Aorta (tissue), 5 donors: ENCODE measurements at regions not wholly inside any gene's neighbourhood (a gene's known extent, or its start where the extent isn't known, plus 50 kb on each side); places are given as distances from the start of the nearest gene placed in this dataset.
"Not testable (repeated sequence)": the region's sequence is repeated elsewhere in the genome, so short reads cannot be mapped to it uniquely, and the experiment has no call there.

Experiments
- ATAC-seq: fragments of 200-7000 bp; cut with Tn5 transposase; one replicate; pipeline ENCODE4 v1.9.1; 2022; ENCODE audit warnings: moderate library complexity; ENCODE audit not compliant: low FRiP score
- DNase-seq, 2 donors: peaks; one replicate each; pipeline ENCODE4 v3.0.0-alpha.2; 2020
- H3K27ac ChIP-seq, 2 donors: one replicate each; pipeline ENCODE4 v1.5.1; 2013; ENCODE audit warnings: low read length in 2 of 2, mild to moderate bottlenecking in 2 of 2, moderate library complexity in 2 of 2, control low read depth in 1 of 2, inconsistent platforms in 1 of 2, low read depth in 1 of 2
- H3K27me3 ChIP-seq, 2 donors: one replicate each; pipeline ENCODE4 v1.6.1; 2013; ENCODE audit warnings: control low read depth in 1 of 2, low read length in 1 of 2, mild to moderate bottlenecking in 1 of 2, moderate library complexity in 1 of 2; ENCODE audit not compliant: insufficient read depth in 2 of 2, control insufficient read depth in 1 of 2
- H3K36me3 ChIP-seq, 2 donors: one replicate each; pipeline ENCODE4 v1.6.1; 2013; ENCODE audit warnings: control low read depth in 1 of 2, low read length in 1 of 2, mild to moderate bottlenecking in 1 of 2; ENCODE audit not compliant: insufficient read depth in 2 of 2, control insufficient read depth in 1 of 2
- H3K4me1 ChIP-seq, 2 donors: one replicate each; pipeline ENCODE4 v1.6.1; 2013; ENCODE audit warnings: low read length in 2 of 2, control low read depth in 1 of 2, mild to moderate bottlenecking in 1 of 2, moderate library complexity in 1 of 2; ENCODE audit not compliant: insufficient read depth in 2 of 2, control insufficient read depth in 1 of 2
- H3K4me3 ChIP-seq, 2 donors: one replicate each; pipeline ENCODE4 v1.5.1; 2013; ENCODE audit warnings: low read length in 2 of 2, control low read depth in 1 of 2, mild to moderate bottlenecking in 1 of 2
- H3K9me3 ChIP-seq: one replicate; pipeline ENCODE4 v1.6.1; 2013; ENCODE audit warnings: mild to moderate bottlenecking, low read length; ENCODE audit not compliant: control insufficient read depth
- WGBS, 2 donors: extraction: QIAGEN DNeasy Blood & Tissue Kit; methylation state at CpG; one replicate each; pipeline ENCODE4 v1.1.7; 2013; 5-methylcytosine and 5-hydroxymethylcytosine counted together
- intact Hi-C, 2 donors: fragments of 100-400 bp; cut with DNase I; formaldehyde crosslinking; loops; one replicate each; pipeline versions ENCODE4 v1.14.2 to v1.15.0; 2022
- donor health status: healthy with polysubstance abuse.
- donor health status: Bipolar disorder and iron deficiency.
- donor health status: DM: no; HTN: no; CAD: no.
- donor health status: DM: no; HTN: no; CAD: no.
- donor health status: DM: yes; HTN: yes; CAD: no.

DNA sequence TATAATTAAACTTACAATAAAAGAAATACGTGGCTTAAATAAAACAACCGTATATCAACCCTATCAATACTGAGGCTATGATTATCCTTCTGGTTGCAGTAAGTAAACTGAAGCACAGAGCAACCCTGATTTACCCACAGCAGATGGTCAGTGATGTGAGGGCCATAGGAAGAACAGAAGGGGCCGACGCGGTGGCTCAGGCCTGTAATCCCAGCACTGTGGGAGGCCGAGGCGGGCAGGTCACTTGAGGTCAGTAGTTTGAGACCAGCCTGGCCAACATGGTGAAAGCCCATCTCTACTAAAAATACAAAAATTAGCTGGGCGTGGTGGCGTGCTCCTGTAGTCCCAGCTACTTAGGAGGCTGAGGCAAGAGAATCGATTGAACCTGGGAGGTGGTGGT, 94.2 kb upstream of the SLC25A33 start:
- H3K27ac ChIP-seq, H3K36me3 ChIP-seq, H3K4me3 ChIP-seq, H3K4me1 ChIP-seq, H3K9me3 ChIP-seq, DNase-seq, ATAC-seq, H3K27me3 ChIP-seq: not testable (repeated sequence)
- intact Hi-C loops: loop anchor here in 1 of 2 donors (5.0 kb wide), 2 partner anchors 68 to 153 kb away; partner anchors contain the start of gene SPSB1
- WGBS, 2 donors: 88% methylated on average over 10 of the region's 10 CpGs

DNA sequence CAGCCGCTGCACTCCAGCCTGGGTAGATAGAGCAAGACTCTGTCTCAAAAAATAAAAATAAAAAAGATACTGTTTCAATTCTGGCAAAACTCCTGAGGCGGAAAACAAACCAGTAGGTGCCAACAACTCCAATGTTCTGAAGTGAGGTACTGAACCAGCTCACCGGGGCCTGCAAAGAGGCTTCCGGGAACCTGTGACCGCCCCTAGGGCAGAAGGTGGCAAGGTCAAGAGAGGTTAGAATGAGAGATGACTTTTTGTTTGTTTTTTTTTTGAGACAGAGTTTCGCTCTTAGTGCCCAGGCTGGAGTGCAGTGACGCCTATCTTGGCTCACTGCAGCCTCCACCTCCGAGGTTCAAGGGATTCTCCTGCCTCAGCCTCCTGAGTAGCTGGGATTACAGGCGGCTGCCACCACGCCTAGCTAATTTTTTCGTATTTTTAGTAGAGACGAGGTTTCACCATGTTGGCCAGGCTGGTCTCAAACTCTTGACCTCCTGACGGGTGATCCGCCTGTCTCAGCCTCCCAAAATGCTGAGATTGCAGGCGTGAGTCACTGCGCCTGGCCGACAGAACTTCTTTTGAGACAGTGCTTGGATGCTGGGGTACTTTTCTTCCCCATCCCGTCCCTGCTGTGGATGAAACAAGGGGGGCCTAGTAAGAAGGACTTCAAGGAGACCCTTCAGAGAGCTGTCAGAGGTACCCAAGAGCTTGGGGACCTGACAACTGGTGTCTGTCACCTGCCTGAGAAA, 91.9 kb upstream of the SLC25A33 start:
- intact Hi-C loops: loop anchor here in 1 of 2 donors (5.0 kb wide), 2 partner anchors 70 to 155 kb away; partner anchors contain the start of gene SPSB1
- Histone ChIP-seq H3K4me3 (no peak overlapping the region), H3K36me3 (no peaks in the 10 kb centered on the region), H3K4me1 (peaks cover 2 to 5% of the 10 kb centered on the region in 2 donors), H3K9me3 (no peaks in the 10 kb centered on the region), H3K27ac (no peak overlapping the region), H3K27me3 (no peaks in the 10 kb centered on the region)
- ATAC-seq (no peak), DNase-seq (no peak)
- 83% methylated on average over 18 of the region's 18 CpGs for WGBS, 2 donors

- WGBS, 2 donors: 10 to 15% methylated on average over 15 of the region's 15 CpGs
- intact Hi-C loops: loop anchor here in 1 of 2 donors (5.0 kb wide), 2 partner anchors 71 to 156 kb away; partner anchors contain the start of gene SPSB1
- Histone ChIP-seq H3K27ac (peak overlapping the region in 1 of 2 donors; percentile 28), H3K27me3 (no peaks in the 10 kb centered on the region), H3K4me1 (peaks cover 2 to 5% of the 10 kb centered on the region in 2 donors), H3K4me3 (no peak overlapping the region), H3K36me3 (no peaks in the 10 kb centered on the region), H3K9me3 (no peaks in the 10 kb centered on the region)
- DNase-seq (peak in 1 of 2 donors; percentile 51), ATAC-seq (peak; percentile 55)
Measured at GRCh38 chr1:9448132-9449109, 90.8 kb upstream of the SLC25A33 start.

- Histone ChIP-seq H3K9me3 (no peaks in the 10 kb centered on the region), H3K4me1 (peaks cover 2 to 5% of the 10 kb centered on the region in 2 donors), H3K36me3 (no peaks in the 10 kb centered on the region), H3K4me3 (no peak overlapping the region), H3K27ac (peak overlapping the region in 1 of 2 donors; percentile 81), H3K27me3 (no peaks in the 10 kb centered on the region)
- 2 to 6% methylated on average over 10 of the region's 10 CpGs for WGBS, 2 donors
- DNase-seq (peak; percentile 78 to 85), ATAC-seq (peak; percentile 74)
- intact Hi-C loops: loop anchor here in 1 of 2 donors (5.0 kb wide), 2 partner anchors 72 to 157 kb away; partner anchors contain the start of gene SPSB1
Measured at GRCh38 chr1:9449110-9449627, 90.1 kb upstream of the SLC25A33 start.

DNA sequence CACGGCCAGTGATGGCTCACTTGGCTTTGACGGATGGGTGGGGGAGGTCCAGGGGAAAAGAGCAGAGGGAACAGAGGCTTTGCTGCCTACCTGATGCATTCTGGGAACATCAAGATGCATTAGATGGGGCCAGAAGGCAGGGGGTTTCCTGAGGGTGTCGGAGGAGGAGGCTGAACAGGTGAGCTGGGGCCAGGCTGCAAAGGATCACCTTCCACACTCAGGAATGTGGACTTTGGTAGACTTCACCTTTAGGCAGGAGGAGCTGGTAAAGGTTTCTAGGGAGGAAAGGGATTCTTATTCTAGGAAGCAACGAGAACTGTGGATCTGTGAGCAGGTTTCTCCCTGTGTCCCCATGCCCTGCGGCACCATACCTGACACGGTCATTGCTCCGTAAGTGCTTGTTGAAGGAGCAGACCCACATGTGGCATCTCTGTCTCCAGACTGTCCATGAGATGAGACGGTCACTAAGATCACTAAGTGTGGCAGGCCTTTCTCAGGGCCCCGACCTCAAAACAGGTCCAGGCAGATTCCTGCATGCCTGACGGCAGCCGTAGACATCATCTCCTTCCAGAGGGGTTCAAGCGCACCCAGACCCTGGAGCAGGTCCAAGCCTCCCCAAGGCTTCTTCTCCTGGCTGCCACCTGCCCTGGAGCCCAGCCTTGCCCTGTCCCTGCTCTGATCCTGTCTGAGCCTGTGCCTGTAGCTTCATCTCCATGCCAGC, 89.1 kb upstream of the SLC25A33 start:
- ATAC-seq: no peak

DNA sequence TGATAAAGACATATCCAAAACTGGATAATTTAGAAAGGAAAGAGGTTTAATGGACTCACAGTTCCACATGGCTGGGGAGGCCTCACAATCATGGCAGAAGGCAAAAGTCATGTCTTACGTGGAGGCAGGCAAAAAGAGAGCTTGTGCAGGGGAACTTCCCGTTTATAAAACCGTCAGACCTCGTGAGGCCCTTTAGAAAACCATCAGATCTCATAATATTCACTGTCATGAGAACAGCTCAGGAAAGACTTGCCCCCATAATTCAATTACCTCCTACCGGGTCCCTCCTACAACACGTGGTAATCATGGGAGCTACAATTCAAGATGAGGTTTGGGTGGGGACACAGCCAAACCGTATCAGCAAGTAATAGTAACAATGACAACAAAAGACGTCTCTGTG, 88.2 kb upstream of the SLC25A33 start:
- ATAC-seq (no peak), DNase-seq (no peak)
- Histone ChIP-seq H3K4me3 (no peak overlapping the region), H3K27me3 (no peaks in the 10 kb centered on the region), H3K27ac (no peak overlapping the region), H3K36me3 (no peaks in the 10 kb centered on the region), H3K4me1 (peaks cover 2 to 5% of the 10 kb centered on the region in 2 donors), H3K9me3 (no peaks in the 10 kb centered on the region)
- 92 to 93% methylated on average over 8 of the region's 8 CpGs for WGBS, 2 donors
- intact Hi-C loops: loop anchor here in 1 of 2 donors (5.0 kb wide), 1 partner anchor 159 kb away; the partner anchor contains the start of gene SPSB1

More for the DNA sequence above, 89.1 kb upstream of the SLC25A33 start:
- Histone ChIP-seq H3K4me3 (no peak overlapping the region), H3K36me3 (no peaks in the 10 kb centered on the region), H3K27me3 (no peaks in the 10 kb centered on the region), H3K4me1 (peaks cover 2 to 5% of the 10 kb centered on the region in 2 donors), H3K9me3 (no peaks in the 10 kb centered on the region), H3K27ac (peak overlapping the region in 1 of 2 donors; percentile 81)
- 95 to 96% methylated on average over 12 of the region's 12 CpGs for WGBS, 2 donors
- intact Hi-C loops: loop anchor here (5.0 kb wide), 2 partner anchors 73 to 158 kb away; partner anchors contain the start of gene SPSB1 (in 2 of the 2)
- no peak for DNase-seq

DNA sequence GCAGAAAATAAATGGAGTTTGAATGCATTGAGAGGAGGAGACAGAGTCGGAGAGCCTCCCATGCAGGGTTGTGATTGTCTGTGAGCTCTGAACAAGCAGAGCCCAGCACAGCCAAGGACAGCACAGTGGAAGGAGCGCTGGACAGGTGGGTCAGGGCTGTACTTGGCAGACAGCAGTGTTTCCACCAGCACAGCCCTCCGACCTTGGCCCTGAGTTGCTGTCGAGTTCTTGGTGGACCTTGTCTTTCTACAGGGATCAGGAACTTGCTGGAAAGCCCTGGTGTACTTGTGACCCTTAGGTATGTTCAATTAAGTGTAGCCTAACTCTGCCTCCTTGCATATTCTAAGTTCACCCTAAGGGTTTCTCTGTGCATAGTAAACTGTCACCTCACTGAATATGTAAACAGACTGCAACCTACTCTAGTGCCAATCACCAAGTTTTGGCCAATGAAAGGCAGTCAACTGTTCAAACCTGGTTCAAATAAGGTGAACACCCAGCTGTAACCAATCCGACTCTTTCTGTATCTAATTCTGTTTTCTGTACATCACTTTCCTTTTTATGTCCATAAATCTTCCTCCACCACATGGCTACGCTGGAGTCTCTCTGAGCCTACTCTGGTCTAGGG, 86.6 kb upstream of the SLC25A33 start:
- intact Hi-C loops: loop anchor here in 1 of 2 donors (5.0 kb wide), 1 partner anchor 160 kb away; the partner anchor contains the start of gene SPSB1
- Histone ChIP-seq H3K9me3 (no peaks in the 10 kb centered on the region), H3K4me1 (peaks cover 1 to 5% of the 10 kb centered on the region in 2 donors), H3K36me3 (no peaks in the 10 kb centered on the region), H3K27me3 (no peaks in the 10 kb centered on the region), H3K4me3 (no peak overlapping the region), H3K27ac (no peak overlapping the region)
- 79 to 86% methylated on average over 6 of the region's 6 CpGs for whole genome bisulfite sequencing, 2 donors
- DNase-seq (no peak), ATAC-seq (no peak)
